Epithelial cell of esophagus (primary cell): ENCODE measurements at regions not wholly inside any gene's neighbourhood (a gene's known extent, or its start where the extent isn't known, plus 50 kb on each side); places are given as distances from the start of the nearest gene placed in this dataset.

Source experiments
- DNase-seq: peaks from one replicate; pipeline ENCODE4 v3.0.0; 2010; ENCODE audit warnings: low read depth
- H3K4me3 ChIP-seq: 2 replicates; pipeline ENCODE4 v1.5.1; 2011; ENCODE audit warnings: mild to moderate bottlenecking, low read length, control low read depth
- CTCF ChIP-seq: IDR thresholded peaks from 2 replicates; pipeline ENCODE4 v1.5.1; 2011; ENCODE audit warnings: low read depth, mild to moderate bottlenecking, low read length, control low read depth, inconsistent platforms; ENCODE audit not compliant: insufficient read depth; ENCODE audit errors: missing control alignments

GRCh38 chr18:38318416-38318815, 752.8 kb upstream of the CELF4 start:
- peak; percentile 43 for DNase-seq
- H3K4me3 ChIP-seq = no peak overlapping the region
- no peak for TF ChIP-seq CTCF

GRCh38 chr18:38313831-38314230, 748.2 kb upstream of the CELF4 start:
- no peak for DNase-seq
- no peak for TF ChIP-seq CTCF
- H3K4me3 ChIP-seq = no peak overlapping the region

GRCh38 chr18:38312532-38312931, 746.9 kb upstream of the CELF4 start:
- no peak for TF ChIP-seq CTCF
- no peak for DNase-seq
- H3K4me3 ChIP-seq = no peak overlapping the region

- no peak overlapping the region for H3K4me3 ChIP-seq
- no peak for DNase-seq
- TF ChIP-seq CTCF = no peak
Measured at GRCh38 chr18:38310936-38311335, 745.3 kb upstream of the CELF4 start.

GRCh38 chr18:38307914-38308313, 742.3 kb upstream of the CELF4 start:
- no peak for DNase-seq
- TF ChIP-seq CTCF = no peak
- no peak overlapping the region for H3K4me3 ChIP-seq

- no peak for DNase-seq
- no peak for TF ChIP-seq CTCF
- H3K4me3 ChIP-seq = no peak overlapping the region
Measured at GRCh38 chr18:38305961-38306360, 740.4 kb upstream of the CELF4 start.

- no peak for TF ChIP-seq CTCF
- peak; percentile 56 for DNase-seq
Measured at GRCh38 chr18:38301621-38302020, 736.0 kb upstream of the CELF4 start.

More at GRCh38 chr18:38301621-38302020, 736.0 kb upstream of the CELF4 start:
- H3K4me3 ChIP-seq = no peak overlapping the region
